HS-5 (cell line): ENCODE measurements at regions not wholly inside any gene's neighbourhood (a gene's known extent, or its start where the extent isn't known, plus 50 kb on each side); places are given as distances from the start of the nearest gene placed in this dataset.
"Not testable (repeated sequence)": the region's sequence is repeated elsewhere in the genome, so short reads cannot be mapped to it uniquely, and the experiment has no call there.

Source experiments
- DNase-seq: peaks from one replicate; pipeline ENCODE4 v3.0.0-alpha.2; 2012; ENCODE audit warnings: low read depth

DNA sequence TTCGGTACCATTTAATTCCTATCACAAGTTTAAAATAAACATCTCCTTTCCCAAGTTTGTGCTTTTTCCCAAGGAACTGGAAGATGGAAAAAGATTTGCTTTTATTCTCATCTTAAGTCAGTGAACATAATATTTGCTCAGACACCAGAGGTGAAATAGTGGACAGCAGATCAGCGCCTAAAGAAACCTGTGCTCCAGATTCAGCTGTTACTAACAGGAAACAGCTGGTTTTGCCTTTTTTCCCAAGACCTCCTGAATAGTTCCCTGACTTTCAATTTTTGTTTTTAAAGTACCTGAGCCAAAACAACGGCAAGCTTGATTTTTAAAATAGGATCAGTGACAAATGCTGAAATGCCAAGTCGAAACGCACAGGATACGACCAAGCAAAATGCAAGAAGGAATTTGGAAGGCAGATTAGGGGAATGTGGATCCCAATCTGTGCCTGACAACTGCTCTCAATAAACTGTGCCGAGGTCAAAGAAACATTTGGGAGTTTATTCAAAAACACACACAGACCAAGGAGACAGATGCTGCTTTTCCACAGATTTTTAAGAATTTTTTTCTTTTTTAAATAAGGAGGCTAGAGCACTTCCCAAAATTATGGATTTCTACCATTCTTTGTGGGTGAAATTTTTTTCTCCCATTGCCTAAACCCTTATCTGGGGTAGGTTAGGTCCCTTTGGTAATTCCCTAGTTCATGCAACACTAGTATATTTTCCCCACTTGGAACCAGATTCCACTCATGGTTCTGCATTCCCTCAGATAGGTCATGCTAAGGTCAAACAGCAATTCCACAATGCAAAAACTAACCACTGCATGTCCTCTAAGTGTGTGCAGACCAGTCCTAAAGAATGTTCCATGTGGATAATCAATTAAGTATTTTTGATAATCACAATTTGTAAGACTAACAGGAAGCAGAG is 121.5 kb upstream of the PDE1A start:
- DNase-seq = no peak

GRCh38 chr2:182550234-182550633 is 123.4 kb upstream of the PDE1A start:
- no peak for DNase-seq

GRCh38 chr2:182552232-182552631 is 125.4 kb upstream of the PDE1A start:
- not testable (repeated sequence) for DNase-seq

DNA sequence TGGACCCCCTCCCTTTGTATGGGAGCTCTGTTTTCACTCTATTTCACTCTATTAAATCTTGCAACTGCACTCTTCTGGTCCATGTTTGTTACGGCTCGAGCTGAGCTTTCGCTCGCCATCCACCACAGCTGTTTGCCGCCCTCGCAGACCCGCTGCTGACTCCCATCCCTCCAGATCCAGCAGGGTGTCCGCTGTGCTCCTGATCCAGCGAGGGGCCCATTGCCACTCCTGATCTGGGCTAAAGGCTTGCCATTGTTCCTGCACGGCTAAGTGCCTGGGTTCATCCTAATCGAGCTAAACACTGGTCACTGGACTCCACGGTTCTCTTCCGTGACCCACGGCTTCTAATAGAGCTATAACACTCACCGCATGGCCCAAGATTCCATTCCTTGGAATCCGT is 125.9 kb upstream of the PDE1A start:
- DNase-seq = not testable (repeated sequence)

DNA sequence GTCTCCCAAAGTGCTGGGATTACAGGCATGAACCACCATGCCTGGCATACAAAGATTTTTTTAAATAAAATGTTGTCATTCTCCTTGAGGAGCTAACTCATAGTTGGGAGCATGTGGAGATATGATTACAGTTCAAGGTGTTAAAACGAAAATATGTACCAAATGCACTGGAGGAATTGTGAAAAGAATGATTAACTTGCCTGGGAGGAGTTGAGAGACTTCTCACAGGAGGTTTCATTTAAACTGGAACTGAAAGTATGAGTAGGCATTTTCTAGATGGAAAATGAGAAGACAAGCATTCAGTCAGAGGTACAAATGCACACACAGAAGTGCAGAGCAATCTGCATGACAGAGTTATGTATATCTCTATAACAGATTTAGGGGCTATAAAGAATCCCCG is 126.6 kb upstream of the PDE1A start:
- no peak for DNase-seq

GRCh38 chr2:182554950-182555349 is 128.1 kb upstream of the PDE1A start:
- DNase-seq = no peak

GRCh38 chr2:182558564-182558963 is 131.7 kb upstream of the PDE1A start:
- no peak for DNase-seq

- peak; percentile 10 for DNase-seq
Measured at GRCh38 chr2:182559623-182560022, 132.8 kb upstream of the PDE1A start.

- DNase-seq = no peak
Measured at GRCh38 chr2:182565911-182566567, 139.2 kb upstream of the PDE1A start.

DNA sequence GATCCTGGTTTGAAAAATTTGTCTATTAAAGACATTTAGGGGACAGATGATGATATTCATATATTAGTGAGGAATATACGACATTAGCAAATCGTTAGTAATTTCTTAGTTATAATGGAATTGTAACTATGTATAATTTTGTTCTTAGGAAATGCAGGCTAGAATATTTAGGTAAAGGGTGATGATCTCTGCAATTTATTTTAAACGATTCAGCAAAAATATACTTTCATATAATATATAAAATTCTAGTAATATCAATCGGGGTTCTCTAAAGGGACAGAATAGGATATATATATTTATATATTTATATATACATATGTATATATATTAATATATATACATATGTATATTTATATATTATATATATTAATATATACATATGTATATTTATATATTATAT is 142.5 kb upstream of the DNAJC10 start:
- DNase-seq = no peak

GRCh38 chr2:182577816-182578215 is 138.2 kb upstream of the DNAJC10 start:
- no peak for DNase-seq

GRCh38 chr2:182581196-182581935 is 134.7 kb upstream of the DNAJC10 start:
- DNase-seq = no peak

GRCh38 chr2:182584462-182584861 is 131.6 kb upstream of the DNAJC10 start:
- no peak for DNase-seq

- DNase-seq = no peak
Measured at GRCh38 chr2:182585001-182585400, 131.1 kb upstream of the DNAJC10 start.

- no peak for DNase-seq
Measured at GRCh38 chr2:182585430-182585829, 130.6 kb upstream of the DNAJC10 start.

DNA sequence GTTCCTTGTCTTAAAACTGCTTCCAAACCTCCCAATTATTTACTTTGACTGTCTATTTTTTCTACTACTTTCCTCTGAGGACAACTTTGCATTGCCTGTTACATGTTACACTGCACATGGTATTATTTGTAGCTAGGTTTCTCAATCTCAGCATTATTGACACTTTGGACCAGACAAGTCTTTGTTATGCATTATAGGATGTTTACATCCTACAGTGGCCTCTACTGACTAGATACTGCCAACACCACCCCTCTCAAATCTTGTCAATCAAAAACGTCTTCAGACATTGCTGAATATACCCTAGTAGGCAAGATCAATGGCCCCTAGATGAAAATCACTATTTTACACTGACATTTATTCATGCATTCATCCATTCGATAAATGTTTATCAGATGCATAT is 129.6 kb upstream of the DNAJC10 start:
- DNase-seq = no peak

DNA sequence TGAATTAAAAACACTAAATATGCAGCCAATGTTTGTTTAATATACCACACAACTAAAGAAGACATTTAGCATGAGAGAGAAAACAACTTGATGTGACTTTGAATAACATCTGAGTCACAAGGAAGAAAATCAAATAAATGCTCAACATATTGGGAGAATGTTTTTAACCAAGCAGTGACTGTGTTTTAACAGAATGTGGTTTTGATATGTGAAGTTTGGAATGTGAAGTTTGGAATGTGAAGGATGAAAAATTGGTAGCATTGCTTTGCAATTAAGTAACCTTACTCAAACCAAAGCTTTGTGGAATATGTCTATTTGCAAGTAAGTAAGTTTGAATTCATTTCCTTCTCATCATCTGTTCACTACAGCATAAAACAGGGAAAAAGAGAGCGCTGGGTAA is 128.2 kb upstream of the DNAJC10 start:
- peak; percentile 92 for DNase-seq

DNA sequence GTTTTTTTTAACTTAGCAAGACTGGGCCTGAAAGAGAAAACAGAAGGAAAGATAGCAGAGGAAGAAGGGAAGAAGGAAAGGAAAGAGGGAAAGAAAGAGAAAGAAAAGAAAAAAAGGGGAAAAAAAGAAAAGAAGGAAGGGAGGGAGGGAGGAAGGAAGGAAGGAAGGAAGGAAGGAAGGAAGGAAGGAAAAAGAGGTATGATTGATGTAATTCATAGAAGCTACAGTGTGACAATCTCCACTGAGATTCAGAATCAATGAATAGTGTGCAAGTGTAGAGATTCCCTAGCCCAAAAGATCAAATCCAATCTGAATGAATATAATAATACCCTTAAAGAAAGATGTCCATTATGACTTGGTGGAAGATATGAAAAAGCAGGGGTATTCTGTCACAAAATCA is 126.9 kb upstream of the DNAJC10 start:
- no peak for DNase-seq

DNA sequence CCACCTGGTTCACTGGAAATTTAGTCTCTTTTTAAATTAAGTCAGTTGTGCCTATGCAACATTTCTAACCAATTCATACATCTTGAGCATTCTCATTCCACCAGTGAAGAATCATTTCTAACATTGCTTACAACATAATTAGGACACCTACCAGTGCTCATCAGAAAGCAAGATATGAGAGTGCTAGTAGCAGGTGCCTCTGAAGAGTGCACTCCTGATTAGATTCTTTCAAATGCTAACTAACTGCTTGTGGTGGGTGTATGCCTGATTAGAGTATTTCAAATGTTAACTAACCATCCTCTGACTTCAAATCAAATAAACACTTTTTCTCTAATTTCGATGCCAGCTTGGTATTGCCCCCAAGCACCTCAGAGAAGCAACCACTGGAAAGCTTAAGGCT is 124.3 kb upstream of the DNAJC10 start:
- DNase-seq = no peak

DNA sequence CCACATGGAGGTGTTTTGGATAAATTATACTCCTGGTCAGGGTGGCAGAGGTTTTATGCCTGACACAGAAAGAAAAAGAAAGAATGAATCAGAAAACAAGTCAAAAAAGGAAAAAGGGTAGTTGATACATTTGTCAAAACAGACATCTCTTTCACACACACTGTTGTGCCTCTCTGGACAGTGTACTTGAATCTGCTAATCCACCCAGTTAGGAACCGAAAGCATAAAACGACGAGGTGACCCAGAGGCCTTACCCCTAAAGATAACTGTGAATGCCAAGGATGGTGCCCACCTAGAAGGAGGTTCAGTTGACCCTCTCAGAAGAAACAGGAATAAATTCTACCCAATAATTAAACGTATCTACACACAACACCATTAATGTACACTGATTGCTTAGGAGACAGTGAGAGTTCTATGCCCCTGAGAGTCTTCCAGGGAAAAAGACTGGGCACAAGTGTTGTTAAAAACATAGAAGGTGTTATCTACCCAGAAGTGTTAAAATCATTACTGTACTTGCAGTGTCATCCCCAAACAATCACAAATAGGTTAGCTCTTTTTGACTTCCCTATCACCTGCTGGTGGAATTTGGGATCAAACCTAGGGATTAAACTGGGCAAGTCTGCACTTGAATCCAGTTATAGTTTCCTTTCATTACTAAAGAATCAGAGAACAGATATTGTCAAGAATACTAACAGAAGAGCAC is 123.2 kb upstream of the DNAJC10 start:
- DNase-seq = no peak

DNA sequence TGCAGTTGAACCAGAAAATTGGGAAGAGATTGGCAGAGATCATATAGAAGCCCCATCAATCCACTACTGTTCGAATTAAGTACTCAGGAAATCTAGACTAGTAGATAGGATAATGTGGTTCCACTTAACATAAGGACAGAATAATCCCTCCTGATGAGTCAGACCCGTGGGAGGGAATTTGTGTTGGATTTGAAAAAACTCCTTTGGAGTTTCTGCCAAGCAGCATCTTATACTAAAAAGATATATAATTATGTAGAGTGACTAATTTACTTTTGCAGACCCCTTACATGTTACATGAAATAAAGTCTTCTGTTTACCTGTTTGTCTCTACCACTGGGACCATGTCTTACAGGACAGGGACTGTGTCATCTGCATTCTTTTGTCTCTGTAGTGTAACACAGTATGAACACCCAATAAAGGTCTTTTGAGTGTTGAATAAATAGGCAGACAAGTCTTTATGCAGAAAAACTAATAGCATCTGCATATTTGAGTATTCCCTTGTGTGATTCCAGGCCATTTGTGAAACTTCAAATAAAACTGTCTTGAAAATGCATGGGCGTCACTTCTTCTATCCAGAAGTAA is 122.6 kb upstream of the DNAJC10 start:
- peak; percentile 87 for DNase-seq

DNA sequence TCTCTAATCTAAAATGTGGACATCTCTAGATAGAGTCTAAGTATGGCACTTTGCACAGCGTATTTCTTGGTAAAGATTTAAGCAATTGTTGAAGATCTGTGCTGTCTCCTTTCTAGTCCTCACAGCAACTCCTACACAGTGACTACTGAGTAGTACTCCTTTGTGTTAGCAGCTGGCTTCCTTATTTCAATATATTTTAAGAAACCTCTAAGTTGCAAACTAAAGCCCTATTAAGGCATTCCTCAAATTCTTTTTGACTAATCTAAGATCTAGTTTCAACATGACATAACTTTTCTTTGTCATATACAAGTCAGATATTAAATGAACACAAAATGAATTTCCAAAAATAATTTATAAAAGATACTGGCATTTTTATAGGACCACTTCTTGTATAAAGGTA is 121.8 kb upstream of the DNAJC10 start:
- peak; percentile 66 for DNase-seq
